Thyroid gland (tissue), 4 donors: ENCODE measurements at regions not wholly inside any gene's neighbourhood (a gene's known extent, or its start where the extent isn't known, plus 50 kb on each side); places are given as distances from the start of the nearest gene placed in this dataset.

Experiments used
- CTCF ChIP-seq, 6 experiments: fragments of 200-600 bp in 3 of 6; fragments of 450-650 bp in 3 of 6; sonication (generic) in 3 of 6; IDR thresholded peaks; one replicate each; pipeline ENCODE4 v1.5.1; 2016 to 2019; ENCODE audit warnings: antibody characterized with exemption in 6 of 6, mild to moderate bottlenecking in 2 of 6, inconsistent platforms in 1 of 6, moderate library complexity in 1 of 6
- POLR2A ChIP-seq, 2 donors: fragments of 450-650 bp; IDR thresholded peaks; one replicate each; pipeline ENCODE4 v1.6.1; 2017; ENCODE audit warnings: antibody characterized with exemption in 2 of 2, mild to moderate bottlenecking in 2 of 2, moderate library complexity in 1 of 2

GRCh38 chr16:86680661-86681030 lies 102.3 kb downstream of the FOXL1 start:
- TF ChIP-seq CTCF (IDR thresholded peaks at IDR 0.05) (no peak), POLR2A (IDR thresholded peaks at IDR 0.05) (no peak)
